Caki2 (cell line): ENCODE measurements at regions not wholly inside any gene's neighbourhood (a gene's known extent, or its start where the extent isn't known, plus 50 kb on each side); places are given as distances from the start of the nearest gene placed in this dataset.

Source experiments
- DNase-seq: peaks from one replicate; pipeline ENCODE4 v3.0.0-alpha.2; 2015; ENCODE audit warnings: low read depth
- in situ Hi-C: cut with HindIII; loops from 2 replicates; pipeline ENCODE4 v1.10.0; 2016; ENCODE audit warnings: low sequenced_read_pairs, low pct_unique_long_range_greater_than_20kb, mixed read lengths

DNA sequence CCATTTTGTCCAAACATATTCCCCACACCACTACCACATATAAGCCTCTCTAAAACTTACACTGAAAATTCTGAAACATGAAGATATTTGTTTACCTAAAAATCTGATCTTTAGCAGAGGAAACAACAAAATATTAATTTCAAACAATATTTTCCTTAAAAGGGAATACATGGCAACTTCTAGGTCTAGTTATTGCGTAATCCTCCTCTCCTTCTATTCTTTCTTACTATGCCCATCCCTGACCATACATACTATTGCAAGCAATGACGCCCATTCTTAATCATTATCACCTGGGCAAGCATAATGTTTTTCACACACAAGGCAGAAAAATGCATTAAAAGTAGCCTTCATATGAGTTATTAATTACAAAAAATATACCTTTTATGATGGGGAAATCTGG lies 372.6 kb downstream of the ZEB2 start:
- in situ Hi-C loops = no loop called here
- no peak for DNase-seq

DNA sequence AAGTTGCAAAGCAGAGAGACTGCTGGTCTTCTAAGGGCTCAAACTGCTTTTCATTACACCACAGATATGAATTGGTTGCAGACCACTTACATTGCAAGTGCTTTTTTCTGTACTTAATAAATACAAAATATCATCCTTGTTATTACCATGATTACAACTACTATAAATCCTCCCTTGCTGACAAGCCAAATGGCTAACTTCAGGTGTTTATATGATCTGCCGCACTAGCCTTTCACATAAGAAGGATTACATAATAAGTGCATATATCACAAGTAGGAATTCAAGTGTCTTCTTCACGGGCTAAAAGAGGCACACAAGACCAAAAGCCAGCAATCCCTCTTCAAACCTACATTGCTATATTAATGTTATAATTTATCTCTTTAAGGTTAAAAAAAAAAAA lies 373.0 kb downstream of the ZEB2 start:
- in situ Hi-C loops = no loop called here
- no peak for DNase-seq

DNA sequence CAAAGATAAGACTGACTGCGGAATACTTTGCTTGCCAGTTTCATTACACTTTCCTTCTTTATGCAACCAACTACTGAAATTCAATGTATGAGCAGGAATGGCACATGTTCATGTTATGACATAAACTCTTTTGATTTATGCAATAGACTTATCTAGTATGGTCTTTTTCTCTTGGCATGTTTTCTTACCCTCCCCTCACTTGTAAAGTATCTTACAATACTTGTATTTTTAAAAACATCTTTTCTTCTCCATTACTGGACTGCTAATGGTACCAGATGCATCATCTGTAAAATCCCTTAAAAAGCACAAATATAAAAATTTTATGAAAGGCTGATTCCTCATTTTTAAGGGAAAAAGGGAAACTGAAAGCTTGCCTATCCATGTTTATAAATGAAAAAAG lies 373.8 kb downstream of the ZEB2 start:
- in situ Hi-C loops = no loop called here
- DNase-seq = no peak

DNA sequence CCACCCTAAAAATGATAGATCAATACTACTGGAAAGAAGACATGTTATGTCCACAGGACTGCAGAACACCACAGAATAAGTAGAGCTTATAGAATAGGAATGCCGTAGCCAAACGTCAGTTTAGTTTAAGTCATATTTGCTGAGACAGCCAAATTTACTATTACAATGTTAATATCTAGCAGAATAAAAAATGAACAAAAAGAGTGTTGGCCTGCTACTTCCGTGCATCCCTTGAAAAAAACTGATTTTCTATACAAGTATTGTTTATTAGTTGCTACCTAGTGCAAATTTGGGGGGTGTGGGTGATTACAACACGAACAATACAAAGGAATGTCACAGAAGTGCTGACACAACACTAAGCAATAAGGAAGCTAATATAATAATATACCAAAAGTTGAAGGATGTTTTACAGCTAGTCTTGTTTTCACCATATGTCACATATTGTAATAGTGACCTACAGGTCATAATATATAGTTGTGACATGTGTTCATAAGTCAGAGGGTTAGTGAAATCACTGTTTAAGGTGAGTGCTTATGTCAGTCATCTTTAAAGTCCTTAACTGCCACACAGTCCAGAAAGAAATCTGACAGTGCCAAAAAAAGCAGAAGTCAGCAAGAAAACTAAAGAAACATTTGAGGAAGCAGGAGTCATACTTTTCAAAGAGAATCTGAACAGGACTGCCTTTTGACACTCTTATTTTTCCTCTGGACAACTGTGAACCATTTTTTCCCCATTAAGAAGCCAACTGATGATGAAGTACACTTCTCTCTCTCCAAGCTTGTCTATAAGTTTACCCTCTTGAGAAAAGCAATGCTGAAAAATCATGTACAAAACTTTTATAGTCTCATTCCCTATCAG lies 376.4 kb downstream of the ZEB2 start:
- no peak for DNase-seq
- in situ Hi-C loops = no loop called here

DNA sequence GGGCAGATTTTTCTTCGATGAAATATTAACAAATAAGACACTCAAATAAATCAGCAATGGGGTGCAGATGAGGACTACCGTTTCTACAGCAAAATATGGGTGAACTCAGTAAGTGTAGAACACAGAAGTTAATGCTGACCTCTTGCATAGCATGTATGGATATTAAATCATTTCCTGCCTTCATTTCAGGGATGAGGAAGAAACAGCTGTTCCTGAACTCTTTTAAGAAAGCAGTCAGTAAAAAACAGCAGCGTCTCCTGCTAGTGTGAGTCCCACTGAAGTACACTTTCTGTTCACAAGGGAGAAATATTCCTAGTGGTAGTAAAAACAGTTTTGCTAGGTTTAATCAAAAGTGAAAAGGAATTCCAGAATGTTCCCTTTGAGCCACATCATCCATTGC lies 379.0 kb downstream of the ZEB2 start:
- no peak for DNase-seq
- in situ Hi-C loops = no loop called here

DNA sequence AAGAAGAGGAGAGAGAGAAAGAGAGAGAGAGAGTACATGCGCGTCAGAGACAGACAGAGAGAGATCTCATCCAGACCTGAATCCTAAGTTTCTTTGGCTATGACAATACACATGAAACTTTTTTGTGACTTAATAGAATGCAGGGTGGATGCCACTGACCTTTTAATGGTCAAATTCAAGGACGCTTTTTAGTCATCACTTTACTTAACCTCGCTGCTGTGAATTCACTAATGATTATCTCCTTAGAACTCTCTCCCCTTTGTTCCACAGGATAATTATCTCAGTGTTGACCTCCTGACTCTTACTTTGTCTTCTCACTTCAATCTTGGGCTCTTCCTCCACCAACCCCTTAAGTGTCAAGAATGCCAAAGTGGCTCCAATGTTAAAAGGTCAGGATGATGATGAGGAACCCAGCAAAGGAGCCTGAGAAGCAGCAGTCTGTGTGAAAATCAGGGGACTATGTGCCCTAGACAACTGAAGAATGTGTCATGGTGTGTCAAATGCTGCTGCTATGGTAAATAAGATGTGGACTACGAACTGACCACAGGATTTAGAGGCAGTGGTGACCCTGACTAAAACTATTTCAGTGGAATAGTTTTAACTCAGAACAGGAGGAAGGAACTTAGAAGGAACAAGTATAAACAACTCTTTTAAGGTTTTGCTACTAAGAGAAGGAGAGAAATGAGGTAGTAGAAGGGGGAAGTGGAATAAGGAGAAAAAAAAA lies 382.1 kb downstream of the ZEB2 start:
- no peak for DNase-seq
- in situ Hi-C loops = no loop called here

DNA sequence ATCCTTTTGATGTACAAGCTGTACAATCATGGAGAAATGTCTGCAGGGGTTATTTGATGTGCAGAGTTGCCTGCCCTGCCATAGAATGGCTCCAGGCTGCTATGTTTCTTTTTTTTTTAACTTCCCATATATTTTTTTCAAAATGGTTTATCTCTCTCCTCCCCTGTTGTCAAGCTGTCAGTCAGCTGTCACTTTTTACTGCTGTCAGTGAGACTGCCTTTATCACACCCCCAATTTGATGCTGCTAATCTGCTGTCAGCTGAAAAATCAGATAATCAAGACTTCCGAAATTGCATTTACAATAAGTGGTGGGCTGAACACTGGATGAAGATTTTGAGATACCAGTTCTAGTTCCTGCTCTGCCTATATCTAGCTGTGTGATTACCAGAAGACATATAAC lies 382.6 kb downstream of the ZEB2 start:
- in situ Hi-C loops = no loop called here
- no peak for DNase-seq

DNA sequence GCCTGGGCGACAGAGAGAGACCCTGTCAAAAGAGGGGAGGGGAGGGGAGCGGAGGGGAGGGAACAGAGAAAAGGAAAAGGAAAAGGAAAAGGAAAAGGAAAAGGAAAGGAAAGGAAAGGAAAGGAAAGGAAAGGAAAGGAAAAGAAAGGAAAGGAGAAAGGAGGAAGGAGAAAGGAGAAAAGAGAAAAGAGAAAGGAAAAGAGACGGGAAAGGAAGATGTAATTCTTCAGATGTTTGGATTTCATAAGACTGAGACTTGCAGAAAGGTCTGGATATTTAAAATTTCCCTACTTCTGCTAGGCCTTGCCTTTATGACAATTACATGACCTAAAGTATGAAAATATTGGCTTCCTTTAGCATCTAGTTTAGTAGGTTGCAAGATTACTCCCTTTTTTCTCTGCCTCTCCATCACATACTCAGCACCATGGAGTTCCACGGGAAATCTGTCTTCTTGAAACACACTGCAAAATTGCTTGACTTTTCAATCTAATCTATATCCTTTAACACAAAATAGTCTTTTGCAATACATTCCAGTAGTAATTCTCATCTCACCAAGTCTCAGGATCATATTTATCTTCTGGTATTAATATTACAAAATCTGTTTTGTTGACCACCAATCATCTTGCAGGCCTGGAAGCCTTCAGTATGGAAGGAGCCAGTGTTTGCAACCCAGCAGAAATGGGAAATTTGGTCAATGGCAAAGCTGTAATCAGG lies 383.5 kb downstream of the ZEB2 start:
- in situ Hi-C loops = no loop called here
- no peak for DNase-seq

DNA sequence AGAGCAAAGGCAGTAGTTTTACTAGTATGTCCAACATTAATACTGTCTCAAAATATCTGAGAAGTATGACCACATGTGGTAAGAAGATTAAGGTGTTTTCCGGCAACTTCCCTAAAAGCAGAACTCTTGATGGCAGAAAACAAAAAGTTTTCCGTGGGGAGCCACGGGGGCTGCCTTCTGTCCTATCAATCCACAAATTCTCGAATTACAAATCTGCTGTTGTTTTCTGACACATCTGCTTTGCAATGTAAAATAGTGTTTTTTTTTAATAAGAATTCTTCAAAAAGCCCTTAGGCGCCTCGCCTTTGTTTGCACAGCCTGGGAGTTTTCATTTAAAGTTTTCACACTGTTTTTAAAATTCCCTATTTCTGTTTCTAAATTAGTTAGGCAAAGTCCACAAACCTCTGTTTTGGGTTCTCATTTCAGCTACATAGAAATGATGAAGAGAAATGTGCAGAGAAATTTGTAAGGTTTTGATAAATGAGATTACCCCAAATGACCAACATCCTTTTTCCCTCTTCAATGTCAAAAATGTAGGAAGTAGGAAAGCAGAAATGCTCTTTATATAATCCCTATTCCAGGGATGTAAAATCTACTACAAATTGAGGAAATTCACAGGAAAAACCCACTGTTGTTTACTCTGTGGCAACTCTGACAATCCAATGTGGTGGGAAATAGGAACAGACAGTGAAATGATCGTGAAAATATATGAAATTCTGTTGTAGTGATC lies 385.8 kb downstream of the ZEB2 start:
- no peak for DNase-seq
- in situ Hi-C loops = no loop called here

DNA sequence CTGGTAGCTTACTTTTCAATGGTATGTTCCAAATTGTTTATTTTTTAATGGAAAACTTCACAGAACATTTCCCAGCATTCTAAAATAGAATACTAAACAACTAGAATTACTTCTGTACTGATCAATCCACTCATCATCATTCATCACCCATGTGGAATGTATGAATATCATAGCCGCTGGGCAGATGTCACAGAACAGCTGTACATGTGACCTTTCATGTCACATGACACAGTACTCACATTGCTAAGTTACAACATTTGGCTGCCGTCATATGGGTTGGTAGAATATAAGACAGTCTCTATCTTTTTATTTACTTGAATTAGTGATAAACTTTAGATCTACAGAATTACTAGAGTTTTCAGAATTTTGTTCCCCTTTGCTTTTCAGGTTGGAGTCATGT lies 387.6 kb downstream of the ZEB2 start:
- in situ Hi-C loops = no loop called here
- DNase-seq = no peak

DNA sequence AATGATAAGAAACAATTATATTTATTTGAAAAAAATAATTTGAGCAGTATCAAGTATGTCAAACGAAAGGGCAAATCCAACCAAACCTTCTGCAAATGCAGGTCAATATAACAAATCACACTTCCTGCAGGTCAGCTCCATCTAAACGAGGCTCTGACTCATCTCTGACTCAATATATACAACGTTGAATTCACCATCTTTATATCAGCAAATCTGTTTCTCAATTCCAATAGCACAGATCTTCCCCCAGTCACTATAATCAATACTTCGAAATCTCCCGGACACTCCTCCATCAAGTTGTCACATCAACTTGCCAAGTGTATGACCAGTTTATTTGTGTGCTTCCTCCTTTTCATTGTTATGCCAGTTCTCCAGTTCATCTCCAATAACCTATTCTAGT lies 388.9 kb downstream of the ZEB2 start:
- in situ Hi-C loops = no loop called here
- DNase-seq = no peak

DNA sequence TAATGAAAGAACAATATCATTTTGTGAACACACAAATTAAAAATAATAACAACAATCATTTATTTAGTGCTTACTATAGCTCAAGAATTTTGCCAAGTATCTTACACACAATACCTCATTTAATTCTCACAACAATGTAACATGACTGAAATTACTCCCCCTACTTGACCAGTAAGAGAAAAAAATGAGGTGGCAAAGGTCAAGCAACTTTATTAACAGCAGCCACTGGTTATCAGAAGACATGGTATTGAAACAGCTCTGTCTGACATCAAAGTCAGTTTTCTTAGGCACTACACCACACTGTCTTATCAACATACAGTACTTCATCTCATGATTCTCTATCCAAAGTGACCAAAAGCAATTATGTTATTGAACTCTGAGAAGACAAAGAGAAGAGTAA lies 389.4 kb downstream of the ZEB2 start:
- no peak for DNase-seq
- in situ Hi-C loops = no loop called here

DNA sequence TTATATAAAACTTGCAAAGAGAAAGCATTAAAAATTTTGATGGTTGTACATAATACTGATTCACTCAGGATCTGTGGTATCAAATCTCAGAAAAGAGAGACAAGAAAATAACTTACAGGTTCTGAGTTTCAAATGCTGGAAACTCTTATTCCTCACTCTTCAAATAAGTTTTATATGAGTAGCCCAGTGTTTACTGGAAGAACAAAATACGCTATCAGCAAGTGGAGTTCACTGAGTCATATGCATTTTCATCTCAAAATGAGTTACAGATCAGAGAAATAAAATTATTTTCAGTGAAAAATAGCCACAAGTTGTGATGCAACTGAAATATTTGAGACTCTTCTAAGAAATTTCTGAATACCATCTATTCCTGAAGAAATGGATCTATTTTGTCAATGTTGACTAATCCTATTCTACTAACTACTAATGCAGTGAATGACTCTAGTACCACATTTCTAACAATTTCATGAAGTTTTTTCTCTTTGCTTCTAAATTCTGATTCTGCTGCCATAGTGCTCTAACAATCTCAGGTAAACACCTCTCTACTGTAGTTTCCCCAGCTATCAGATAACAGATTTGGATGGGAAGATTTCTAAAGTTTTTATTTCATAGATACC lies 391.7 kb downstream of the ZEB2 start:
- in situ Hi-C loops = no loop called here
- DNase-seq = no peak

DNA sequence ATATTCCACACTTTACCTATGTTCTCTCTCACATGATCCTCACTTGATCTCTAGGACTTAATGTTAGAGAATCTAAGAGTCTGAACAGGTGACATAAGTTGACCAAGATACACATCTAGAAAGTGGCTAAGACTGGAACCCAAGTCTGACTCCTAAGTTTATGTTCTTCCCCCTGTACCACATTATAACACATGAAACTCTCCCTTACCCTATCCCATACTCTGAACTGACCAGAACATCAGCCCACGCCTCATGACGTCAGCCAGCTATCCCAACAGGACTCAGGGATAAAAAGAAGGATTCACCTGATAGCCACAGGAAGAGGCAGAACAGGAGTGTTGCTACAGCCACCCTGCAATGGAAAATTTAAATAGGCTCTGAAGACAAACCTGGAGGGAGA lies 392.2 kb downstream of the ZEB2 start:
- in situ Hi-C loops = no loop called here
- DNase-seq = no peak

DNA sequence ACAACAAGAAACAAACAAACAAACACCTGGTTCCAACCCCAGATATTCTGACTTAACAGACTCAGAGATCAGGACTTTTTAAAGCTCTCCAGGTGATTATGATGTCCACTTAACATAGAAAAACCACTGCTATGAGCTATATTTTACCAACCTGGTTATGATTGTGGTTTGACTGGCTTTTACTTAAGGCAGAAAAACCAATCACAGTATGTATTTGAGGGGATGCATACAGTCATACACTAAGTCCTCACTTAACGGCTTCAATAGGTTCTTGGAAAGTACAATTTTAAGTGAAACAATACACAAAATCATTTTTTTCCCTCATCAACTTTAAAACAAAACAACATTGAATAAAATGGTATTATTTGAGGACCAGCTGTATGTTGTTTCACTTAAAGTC lies 393.6 kb downstream of the ZEB2 start:
- in situ Hi-C loops = no loop called here
- no peak for DNase-seq

DNA sequence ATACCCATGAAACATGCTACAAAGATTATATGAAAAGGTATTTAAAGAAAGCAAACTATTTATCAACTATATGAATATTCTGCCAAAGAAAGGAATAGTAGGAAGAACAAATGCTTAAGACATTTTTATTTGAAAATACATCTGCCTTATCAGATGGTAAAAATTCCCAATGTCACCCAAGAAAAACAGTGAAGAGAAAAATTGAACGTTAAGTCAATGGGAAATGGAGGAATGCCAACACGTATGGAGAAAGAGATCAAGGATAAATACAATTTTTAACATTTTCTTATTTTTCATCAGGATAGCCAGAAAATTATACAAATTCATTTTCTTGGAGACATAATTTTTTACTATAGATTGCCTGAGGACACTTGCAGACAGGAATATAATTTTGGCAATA lies 394.2 kb downstream of the ZEB2 start:
- in situ Hi-C loops = no loop called here
- no peak for DNase-seq

DNA sequence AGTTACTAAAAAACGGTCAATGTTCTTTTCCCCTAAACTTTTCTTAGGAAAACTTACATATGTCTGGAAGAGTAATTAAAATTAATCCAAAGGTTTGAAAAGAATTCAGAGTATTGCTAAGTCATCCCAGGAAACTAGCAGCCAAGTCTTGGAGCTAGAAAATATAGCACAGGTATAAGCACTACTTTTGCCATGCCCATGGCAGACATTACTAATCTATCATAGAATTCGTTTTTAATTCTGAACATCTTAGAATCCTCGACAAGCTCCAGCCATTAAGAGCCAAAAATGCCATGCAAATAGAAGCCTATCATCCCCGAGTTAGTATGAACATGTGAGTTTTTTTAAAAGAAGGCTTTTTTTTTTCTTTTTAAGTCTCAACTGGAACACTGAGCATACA lies 395.0 kb downstream of the ZEB2 start:
- in situ Hi-C loops = no loop called here
- DNase-seq = no peak

DNA sequence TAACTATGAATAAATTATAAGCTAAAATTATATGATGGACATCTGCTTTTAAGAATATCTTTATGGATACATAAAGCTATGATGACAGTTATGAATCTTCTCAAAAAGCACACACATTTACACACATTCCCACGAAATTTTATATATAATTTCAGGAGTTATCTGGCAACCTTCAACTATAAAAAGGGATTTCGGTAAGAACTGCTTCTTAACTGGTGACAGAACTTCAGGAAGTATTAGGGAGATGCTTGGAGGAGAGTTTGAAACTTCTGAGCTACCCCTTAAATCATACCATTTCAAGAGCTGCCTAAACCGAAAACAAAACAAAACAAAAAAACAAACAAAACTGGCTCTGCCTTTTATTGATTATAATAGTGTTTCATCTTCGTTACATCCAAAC lies 399.4 kb downstream of the ZEB2 start:
- in situ Hi-C loops = no loop called here
- DNase-seq = no peak
